Activated CD4-positive, alpha-beta memory T cell treated with anti-CD3 and anti-CD28 coated beads, Interleukin-2, amount 10 ng/mL, durations not matched to agents 7 days and 5 days (primary cell): ENCODE measurements at regions not wholly inside any gene's neighbourhood (a gene's known extent, or its start where the extent isn't known, plus 50 kb on each side); places are given as distances from the start of the nearest gene placed in this dataset.

ENCODE experiments used
- CTCF ChIA-PET: fragments of 350-600 bp; sonication (Branson Sonifier 250); formaldehyde crosslinking; loops from one replicate; lab custom pipeline; 2021; ENCODE audit warnings: antibody characterized with exemption, inconsistent platforms; lab: Charles Lee
- POLR2A ChIA-PET: fragments of 350-600 bp; sonication (Branson Sonifier 250); formaldehyde crosslinking; loops from one replicate; lab custom pipeline; 2021; ENCODE audit warnings: antibody characterized with exemption; lab: Charles Lee
- DNase-seq: peaks from one replicate; pipeline ENCODE4 v3.0.0-alpha.2; 2020
- H3K27ac Mint-ChIP-seq: one replicate; pipeline ENCODE4 v1.8.0; 2021; ENCODE audit warnings: mild to moderate bottlenecking, mixed read lengths
- H3K27me3 Mint-ChIP-seq: one replicate; pipeline ENCODE4 v1.8.0; 2021; ENCODE audit warnings: mixed read lengths
- H3K36me3 Mint-ChIP-seq: one replicate; pipeline ENCODE4 v1.8.0; 2021; ENCODE audit warnings: low read depth, mixed read lengths
- H3K4me1 Mint-ChIP-seq: one replicate; pipeline ENCODE4 v1.8.0; 2021; ENCODE audit warnings: mixed read lengths
- H3K4me3 Mint-ChIP-seq: one replicate; pipeline ENCODE4 v1.8.0; 2021; ENCODE audit warnings: mild to moderate bottlenecking, mixed read lengths
- H3K9me3 Mint-ChIP-seq: one replicate; pipeline ENCODE4 v1.8.0; 2021; ENCODE audit warnings: mixed read lengths

DNA sequence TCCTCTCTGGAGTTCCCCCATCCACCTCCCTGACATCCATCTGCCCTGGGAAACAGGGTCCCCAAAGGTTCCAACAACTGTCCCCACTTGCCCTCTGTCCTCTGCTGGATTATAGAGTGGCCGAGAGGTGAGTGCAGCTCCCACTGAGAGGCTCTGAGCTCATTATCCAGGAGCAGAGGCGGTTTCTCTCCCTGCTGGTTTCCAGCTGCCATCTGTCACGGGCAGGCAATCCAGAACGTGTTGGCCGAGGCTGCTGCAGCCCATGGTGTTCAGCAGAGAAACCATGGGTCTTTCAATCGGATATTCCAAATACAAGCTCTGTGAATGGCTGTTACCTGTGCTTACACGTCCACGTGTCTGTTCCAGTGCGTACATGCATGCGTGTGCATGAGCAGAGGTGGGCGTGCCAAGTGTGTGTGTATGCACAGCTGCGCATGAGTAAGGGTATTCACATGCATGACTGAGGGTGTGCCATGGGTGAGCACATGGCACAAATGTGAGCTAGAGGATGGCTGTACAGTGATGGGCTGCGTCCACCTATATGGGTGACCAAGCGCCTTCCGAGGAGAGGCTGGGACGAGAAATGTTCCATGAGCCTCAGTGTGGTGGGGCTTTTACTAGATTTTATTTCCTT, 183.7 kb upstream of the PMEPA1 start:
- ChIA-PET CTCF (no interaction called here), POLR2A (no interaction called here)
- H3K9me3 Mint-ChIP-seq = no peaks in the 10 kb centered on the region
- H3K36me3 Mint-ChIP-seq = no peaks in the 10 kb centered on the region
- H3K4me1 Mint-ChIP-seq = no peaks in the 10 kb centered on the region
- peaks cover under 1% of the 10 kb centered on the region for H3K27me3 Mint-ChIP-seq
- no peak overlapping the region for H3K4me3 Mint-ChIP-seq
- no peak for DNase-seq
- no peak overlapping the region for H3K27ac Mint-ChIP-seq

DNA sequence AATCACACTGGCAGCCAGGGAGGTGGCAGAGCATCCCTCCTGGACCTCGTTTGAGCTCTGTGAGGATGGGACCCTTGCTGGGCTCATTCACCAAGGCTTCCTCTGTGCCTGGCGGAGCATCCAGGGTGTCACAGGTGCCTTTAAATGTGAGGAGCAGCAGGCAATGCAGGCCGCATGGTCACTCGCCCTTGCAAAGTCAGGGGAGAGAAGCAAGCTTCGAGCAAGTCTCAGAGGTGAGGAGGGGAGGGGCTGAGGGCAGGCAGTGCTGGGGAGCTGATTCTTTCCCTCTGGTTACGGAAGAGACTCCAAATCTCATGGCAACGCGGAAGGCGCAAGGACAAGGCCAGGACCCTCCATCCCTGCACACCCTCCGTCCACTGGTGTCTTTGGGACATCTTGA, 182.7 kb upstream of the PMEPA1 start:
- ChIA-PET POLR2A (no interaction called here), CTCF (no interaction called here)
- Mint-ChIP-seq H3K27ac (no peak overlapping the region), H3K36me3 (no peaks in the 10 kb centered on the region), H3K4me3 (no peak overlapping the region), H3K9me3 (no peaks in the 10 kb centered on the region), H3K4me1 (no peaks in the 10 kb centered on the region), H3K27me3 (peaks cover 10% of the 10 kb centered on the region)
- no peak for DNase-seq

DNA sequence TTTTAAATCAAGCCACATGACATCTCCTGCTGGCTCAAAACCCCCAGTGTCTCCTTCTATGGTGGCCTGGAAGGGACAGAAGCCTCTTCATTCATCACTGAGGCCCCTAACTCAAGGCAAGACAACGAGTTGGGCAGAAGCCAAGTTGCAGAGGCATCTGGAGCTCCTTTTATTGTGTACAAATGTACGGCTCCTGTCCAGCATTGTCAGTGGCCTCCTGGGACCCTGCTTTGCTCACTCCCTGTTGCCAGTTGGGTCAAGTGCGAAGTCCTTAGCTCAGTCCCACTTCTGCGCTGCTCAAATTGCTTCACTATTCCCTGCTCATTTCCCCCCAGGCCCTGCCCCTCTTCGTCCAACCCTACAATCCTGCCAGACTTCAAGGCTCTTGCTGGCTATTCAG, 181.2 kb upstream of the PMEPA1 start:
- Mint-ChIP-seq H3K4me3 (no peak overlapping the region), H3K27me3 (peaks cover 17% of the 10 kb centered on the region), H3K9me3 (no peaks in the 10 kb centered on the region), H3K4me1 (no peaks in the 10 kb centered on the region), H3K27ac (no peak overlapping the region), H3K36me3 (no peaks in the 10 kb centered on the region)
- ChIA-PET POLR2A (no interaction called here), CTCF (no interaction called here)
- no peak for DNase-seq

DNA sequence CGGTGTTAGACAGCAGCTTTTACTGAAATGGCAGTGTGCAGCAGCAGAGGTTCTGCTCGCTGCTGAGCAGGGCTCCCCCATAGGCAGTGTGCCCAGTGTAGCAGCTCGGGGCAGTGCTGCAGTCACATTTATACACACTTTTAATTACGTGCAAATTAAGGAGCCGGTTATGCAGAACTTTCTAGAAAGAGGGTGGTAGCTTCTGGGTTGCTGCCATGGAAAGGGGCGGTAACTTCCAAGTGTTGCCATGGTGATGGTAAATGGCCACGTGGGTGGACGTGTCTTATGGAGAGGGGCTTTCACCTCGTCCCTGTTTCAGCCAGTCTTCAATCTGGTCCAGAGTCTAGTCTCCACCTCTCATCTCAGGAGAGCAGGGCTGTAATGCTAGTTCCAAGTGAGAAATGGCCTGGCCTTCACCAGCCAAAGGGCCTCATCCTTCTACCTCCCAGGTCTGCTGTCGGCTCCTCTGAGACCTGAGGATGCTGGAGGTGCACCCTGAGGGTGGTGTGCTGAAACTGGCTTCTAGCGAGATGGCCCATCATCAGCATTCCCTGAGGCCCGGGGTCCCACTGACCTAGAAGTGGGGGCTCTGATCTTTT, 180.5 kb upstream of the PMEPA1 start:
- Mint-ChIP-seq H3K4me1 (no peaks in the 10 kb centered on the region), H3K27me3 (peaks cover 17% of the 10 kb centered on the region), H3K27ac (no peak overlapping the region), H3K4me3 (no peak overlapping the region), H3K36me3 (no peaks in the 10 kb centered on the region), H3K9me3 (no peaks in the 10 kb centered on the region)
- ChIA-PET CTCF (interaction anchor here (0.6 kb wide), 1 partner anchor 88 kb away, joined by 4 read pairs; no protein-coding TSS in a partner anchor), POLR2A (no interaction called here)
- DNase-seq = no peak

DNA sequence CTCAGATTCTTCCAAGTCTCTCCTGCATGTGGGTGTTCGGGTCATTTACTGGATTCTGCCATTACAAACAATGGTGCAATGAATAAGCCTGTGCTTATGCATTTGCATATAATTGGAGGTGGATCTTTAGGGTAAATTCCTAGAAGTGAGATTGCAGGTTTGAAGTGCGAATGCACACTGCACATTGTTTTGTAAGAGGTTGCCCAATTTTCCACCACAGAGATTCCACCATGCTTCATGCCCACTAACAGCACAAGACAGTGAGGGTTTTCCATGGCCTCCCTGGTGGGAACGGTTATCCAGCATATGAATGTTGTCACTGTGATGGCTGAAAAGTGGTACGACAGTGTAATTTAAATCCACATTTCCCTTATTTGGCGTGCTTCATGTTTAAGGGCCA, 178.8 kb upstream of the PMEPA1 start:
- no peaks in the 10 kb centered on the region for H3K9me3 Mint-ChIP-seq
- no peaks in the 10 kb centered on the region for H3K36me3 Mint-ChIP-seq
- no peaks in the 10 kb centered on the region for H3K4me1 Mint-ChIP-seq
- no peak for DNase-seq
- no peak overlapping the region for H3K27ac Mint-ChIP-seq
- CTCF ChIA-PET = no interaction called here
- peaks cover 20% of the 10 kb centered on the region for H3K27me3 Mint-ChIP-seq
- POLR2A ChIA-PET = no interaction called here
- H3K4me3 Mint-ChIP-seq = no peak overlapping the region

DNA sequence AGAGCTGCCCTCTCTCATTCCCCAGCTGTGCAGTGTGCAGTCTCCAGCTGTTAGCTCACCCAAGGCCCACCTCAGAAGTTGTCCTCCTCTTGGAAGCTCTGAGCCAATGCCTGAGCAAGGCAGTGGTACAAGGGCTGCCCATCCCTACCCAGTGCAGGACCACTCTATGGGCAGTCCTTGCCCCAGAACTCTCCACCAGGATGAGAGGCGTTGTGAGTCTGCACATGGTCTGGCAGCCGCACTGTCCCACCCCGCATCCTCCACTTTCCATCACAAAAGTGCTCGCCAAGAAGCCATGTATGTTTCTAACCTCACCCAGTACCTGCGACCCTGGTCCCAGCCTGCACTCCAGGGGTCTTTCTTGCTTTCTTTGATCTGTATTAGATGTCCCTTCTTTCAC, 175.1 kb upstream of the PMEPA1 start:
- H3K4me3 Mint-ChIP-seq = no peak overlapping the region
- DNase-seq = no peak
- ChIA-PET CTCF (no interaction called here), POLR2A (no interaction called here)
- H3K4me1 Mint-ChIP-seq = no peaks in the 10 kb centered on the region
- H3K9me3 Mint-ChIP-seq = no peaks in the 10 kb centered on the region
- H3K36me3 Mint-ChIP-seq = no peaks in the 10 kb centered on the region
- H3K27ac Mint-ChIP-seq = no peak overlapping the region
- H3K27me3 Mint-ChIP-seq = peaks cover 21% of the 10 kb centered on the region

DNA sequence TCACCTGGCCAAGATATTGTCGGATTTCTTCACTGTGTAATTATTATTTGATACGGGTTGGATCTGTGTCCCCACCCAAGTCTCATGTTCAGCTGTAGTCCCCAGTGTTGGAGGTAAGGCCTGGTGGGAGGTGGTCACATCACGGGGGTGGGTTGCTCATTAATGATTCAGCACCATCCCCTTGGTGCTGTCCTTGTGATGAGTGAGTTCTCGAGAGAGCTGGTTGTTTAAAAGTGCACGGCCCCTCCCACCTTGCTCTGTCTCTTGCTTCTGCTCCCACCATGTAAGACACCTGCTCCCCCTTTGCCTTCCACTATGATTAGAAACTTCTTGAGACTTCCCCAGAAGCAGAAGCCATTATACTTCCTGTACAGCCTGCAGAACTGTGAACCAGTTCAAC, 173.9 kb upstream of the PMEPA1 start:
- CTCF ChIA-PET = no interaction called here
- H3K4me1 Mint-ChIP-seq = no peaks in the 10 kb centered on the region
- peaks cover 21% of the 10 kb centered on the region for H3K27me3 Mint-ChIP-seq
- DNase-seq = no peak
- no peaks in the 10 kb centered on the region for H3K9me3 Mint-ChIP-seq
- POLR2A ChIA-PET = no interaction called here
- H3K27ac Mint-ChIP-seq = no peak overlapping the region
- no peaks in the 10 kb centered on the region for H3K36me3 Mint-ChIP-seq
- H3K4me3 Mint-ChIP-seq = no peak overlapping the region

DNA sequence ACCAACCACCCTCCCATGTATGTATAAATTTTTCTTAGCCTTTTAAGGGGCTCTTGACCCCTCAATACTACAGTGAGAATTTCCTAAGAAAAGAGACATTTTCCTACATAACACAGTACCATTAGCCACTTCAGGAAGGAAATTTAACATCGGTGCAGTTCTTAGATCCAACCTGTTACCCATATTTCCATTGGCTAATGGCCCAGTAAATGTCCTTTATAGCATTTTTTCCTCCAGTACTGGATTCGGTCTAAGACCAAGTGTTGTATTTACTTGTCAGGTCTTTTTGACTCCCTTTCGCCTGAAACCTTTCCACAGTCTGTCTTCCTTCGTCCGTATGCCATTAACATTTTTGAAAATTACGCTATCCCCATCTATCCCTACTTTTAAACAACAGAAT, 173.4 kb upstream of the PMEPA1 start:
- POLR2A ChIA-PET = no interaction called here

DNA sequence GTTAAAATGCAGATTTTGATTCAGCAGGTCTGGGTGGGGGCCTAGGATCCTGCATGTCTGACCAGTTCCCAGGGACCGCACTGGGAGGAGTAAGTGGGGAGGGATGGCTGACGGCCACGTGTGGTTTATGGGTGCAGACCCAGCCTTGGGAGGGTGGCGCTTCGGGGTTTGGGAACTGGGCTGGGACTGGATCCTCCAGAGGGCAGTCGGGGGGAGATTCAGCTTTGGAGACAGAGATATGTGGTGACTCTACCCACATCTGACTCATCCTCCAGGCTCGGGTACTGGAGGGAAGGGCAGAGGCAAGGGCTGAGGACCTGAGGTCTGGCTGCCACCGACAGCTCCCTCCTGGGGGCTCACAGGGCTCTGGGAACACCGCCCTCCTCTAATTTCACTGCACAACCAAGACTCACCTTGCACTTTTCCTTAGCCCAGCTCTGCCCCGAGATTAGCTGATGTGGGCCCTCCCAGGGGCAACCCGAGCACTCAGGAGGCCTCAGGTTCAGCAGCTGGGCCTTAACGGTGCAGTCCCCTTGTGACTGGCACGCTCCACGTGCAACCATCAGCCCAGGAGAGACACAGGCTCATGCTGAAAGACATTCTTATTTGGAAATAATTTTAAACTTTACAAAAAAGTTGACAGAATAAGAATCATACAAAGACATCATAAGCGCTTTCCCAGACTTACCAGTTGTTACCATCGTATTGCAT, 172.8 kb upstream of the PMEPA1 start:
- Mint-ChIP-seq H3K4me1 (no peaks in the 10 kb centered on the region), H3K27me3 (peaks cover 15% of the 10 kb centered on the region), H3K9me3 (no peaks in the 10 kb centered on the region), H3K4me3 (no peak overlapping the region), H3K27ac (no peak overlapping the region), H3K36me3 (no peaks in the 10 kb centered on the region)
- DNase-seq = no peak
- POLR2A ChIA-PET = no interaction called here
- CTCF ChIA-PET = no interaction called here

More for the DNA sequence above, 173.4 kb upstream of the PMEPA1 start:
- Mint-ChIP-seq H3K27me3 (peaks cover 21% of the 10 kb centered on the region), H3K4me1 (no peaks in the 10 kb centered on the region), H3K36me3 (no peaks in the 10 kb centered on the region), H3K4me3 (no peak overlapping the region), H3K9me3 (no peaks in the 10 kb centered on the region), H3K27ac (no peak overlapping the region)
- CTCF ChIA-PET = no interaction called here
- no peak for DNase-seq

DNA sequence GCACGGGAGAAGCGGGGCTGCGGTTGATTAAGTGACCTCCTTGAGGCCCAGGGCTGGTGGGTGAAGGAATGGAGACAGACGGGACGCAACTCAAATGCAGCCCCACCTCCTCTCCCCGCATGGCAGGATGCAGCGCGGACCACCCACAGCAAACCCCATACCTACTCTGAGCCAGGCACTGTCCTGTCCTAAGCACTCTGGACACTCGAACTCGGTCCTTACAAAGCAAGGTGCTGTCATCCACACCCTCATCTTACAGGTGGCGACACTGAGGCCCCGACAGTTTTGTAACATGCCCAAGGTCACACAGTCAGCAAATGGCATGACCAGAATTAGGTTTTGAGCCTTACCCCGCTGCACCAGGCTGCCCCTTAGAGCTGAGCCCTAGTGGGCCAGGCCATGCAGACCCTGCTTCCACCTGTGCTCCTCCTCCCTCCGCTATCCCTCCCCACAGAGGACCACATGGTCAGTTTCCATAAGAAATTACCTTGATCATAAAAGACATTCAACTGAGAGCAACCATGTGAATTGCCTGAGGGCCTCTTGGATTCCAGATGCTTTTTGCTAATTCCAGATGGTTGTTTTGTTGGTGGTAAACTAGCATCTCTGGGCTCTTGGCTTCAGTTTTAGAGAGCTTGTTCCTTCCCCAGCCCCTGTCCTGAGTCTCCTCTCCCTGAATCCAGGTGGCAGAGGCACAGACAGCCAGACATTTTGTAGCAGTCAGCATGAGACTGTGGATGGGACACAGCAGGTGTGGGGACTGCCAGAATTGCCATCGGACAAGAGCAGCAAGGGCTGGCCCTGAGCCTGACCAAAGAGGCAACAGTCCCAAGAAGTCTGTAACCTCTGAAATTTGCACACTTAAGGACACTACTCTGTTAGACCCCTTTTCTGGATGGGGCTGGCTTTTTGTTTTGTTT, 171.9 kb upstream of the PMEPA1 start:
- ChIA-PET CTCF (no interaction called here), POLR2A (no interaction called here)
- Mint-ChIP-seq H3K9me3 (no peaks in the 10 kb centered on the region), H3K36me3 (no peaks in the 10 kb centered on the region), H3K27ac (no peak overlapping the region), H3K4me1 (no peaks in the 10 kb centered on the region), H3K4me3 (no peak overlapping the region), H3K27me3 (peaks cover 10% of the 10 kb centered on the region)
- DNase-seq = no peak

DNA sequence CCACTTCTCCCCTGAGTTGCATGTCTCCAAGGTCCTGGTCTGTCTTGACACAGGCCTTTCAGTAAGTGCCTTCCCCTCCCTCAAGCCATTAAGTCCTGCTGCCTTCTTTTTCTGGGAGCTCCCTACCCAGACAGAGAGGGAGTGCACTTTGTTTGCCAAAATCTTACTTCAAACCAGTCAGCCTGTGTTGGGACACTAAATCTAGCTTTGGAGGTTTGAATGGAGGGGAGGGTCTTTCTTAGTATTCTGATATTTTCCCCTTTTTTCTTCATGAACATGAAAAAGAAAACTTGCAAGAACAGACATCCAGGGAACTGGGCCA, 170.7 kb upstream of the PMEPA1 start:
- no peaks in the 10 kb centered on the region for H3K9me3 Mint-ChIP-seq

DNA sequence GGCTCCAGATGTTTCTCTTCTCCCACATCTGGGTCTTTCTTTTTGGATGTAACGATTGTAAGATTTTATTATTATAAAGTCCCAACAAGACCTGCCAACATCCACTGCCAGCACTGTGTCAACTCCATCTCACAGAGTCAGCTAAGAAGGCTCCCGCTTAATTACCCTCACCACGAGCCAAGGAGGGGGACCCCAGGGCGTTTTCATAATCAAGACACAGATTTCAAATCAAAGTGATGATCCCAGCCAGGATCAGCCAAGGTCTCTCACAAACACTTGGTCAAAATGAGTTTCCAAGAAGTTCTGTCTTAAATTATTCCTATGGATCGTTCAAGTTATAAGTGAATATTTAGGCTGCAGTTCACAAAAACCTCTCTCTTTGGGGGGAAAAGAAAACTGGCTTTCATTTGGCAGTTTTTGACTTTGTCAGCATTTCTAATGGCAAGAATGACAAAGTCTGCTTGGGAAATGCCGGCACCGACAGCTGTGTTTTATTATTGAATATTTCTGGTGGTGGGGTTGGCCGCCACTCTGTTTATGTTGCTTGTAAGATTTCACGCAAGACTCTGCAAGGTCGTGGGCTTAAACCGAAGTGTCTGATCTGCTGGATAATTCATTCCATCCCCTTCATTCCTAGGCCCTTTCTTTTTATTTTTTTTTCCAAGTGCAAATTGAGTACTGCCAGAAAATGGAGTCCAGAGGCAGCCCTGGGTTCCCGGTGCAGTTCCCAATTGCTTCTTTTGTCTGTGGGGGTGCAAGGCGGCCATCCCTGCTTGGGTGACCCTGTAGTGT, 170.2 kb upstream of the PMEPA1 start:
- no peaks in the 10 kb centered on the region for H3K9me3 Mint-ChIP-seq
- peaks cover 4% of the 10 kb centered on the region for H3K27me3 Mint-ChIP-seq
- DNase-seq = no peak
- H3K36me3 Mint-ChIP-seq = no peaks in the 10 kb centered on the region
- CTCF ChIA-PET = no interaction called here
- POLR2A ChIA-PET = no interaction called here
- H3K4me3 Mint-ChIP-seq = no peak overlapping the region
- no peak overlapping the region for H3K27ac Mint-ChIP-seq
- H3K4me1 Mint-ChIP-seq = no peaks in the 10 kb centered on the region

More for the DNA sequence above, 170.7 kb upstream of the PMEPA1 start:
- Mint-ChIP-seq H3K4me1 (no peaks in the 10 kb centered on the region), H3K4me3 (no peak overlapping the region), H3K27ac (no peak overlapping the region), H3K36me3 (no peaks in the 10 kb centered on the region), H3K27me3 (peaks cover 6% of the 10 kb centered on the region)
- no peak for DNase-seq
- ChIA-PET POLR2A (no interaction called here), CTCF (no interaction called here)

DNA sequence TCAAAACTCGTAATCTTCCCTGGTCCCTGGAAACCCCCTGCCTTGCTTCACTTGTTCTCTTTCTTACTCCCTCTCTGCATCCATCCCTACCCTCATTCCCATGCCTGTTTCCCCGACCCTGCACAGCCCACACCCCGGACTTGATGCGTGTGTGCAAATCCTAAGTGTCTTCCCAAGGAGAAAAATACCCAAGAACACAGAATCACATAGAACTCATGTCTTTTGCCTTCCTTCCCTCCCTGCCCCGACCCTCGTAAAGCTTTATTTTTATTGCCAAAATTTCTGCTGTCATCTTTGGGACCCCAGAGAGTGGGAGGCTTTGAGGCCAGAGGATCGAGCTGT, 169.6 kb upstream of the PMEPA1 start:
- Mint-ChIP-seq H3K27ac (no peak overlapping the region), H3K4me3 (no peak overlapping the region), H3K36me3 (no peaks in the 10 kb centered on the region), H3K27me3 (peaks cover 4% of the 10 kb centered on the region), H3K4me1 (no peaks in the 10 kb centered on the region), H3K9me3 (no peaks in the 10 kb centered on the region)
- ChIA-PET CTCF (no interaction called here), POLR2A (no interaction called here)
- no peak for DNase-seq
